K562 (cell line): ENCODE measurements at regions not wholly inside any gene's neighbourhood (a gene's known extent, or its start where the extent isn't known, plus 50 kb on each side); places are given as distances from the start of the nearest gene placed in this dataset.

ENCODE experiments used
- BMI1 ChIP-seq: fragments of 150-350 bp; IDR thresholded peaks from 2 replicates; pipeline ENCODE4 v1.6.1; 2014; ENCODE audit warnings: low read length
- RAD21 ChIP-seq, 2 experiments: fragments of 250-450 bp in 1 of 2; fragments of 450-650 bp in 1 of 2; sonication (Bioruptor Pico) in 1 of 2; formaldehyde crosslinking in 1 of 2; IDR thresholded peaks in 1 of 2; conservative IDR thresholded peaks in 1 of 2; 2 replicates each; pipeline versions ENCODE4 v1.4.0 to v1.8.0; 2020 to 2022; ENCODE audit warnings: mild to moderate bottlenecking in 2 of 2, moderate library complexity in 1 of 2
- ZBED1 ChIP-seq: IDR thresholded peaks from 2 replicates; pipeline ENCODE4 v1.6.1; 2014

DNA sequence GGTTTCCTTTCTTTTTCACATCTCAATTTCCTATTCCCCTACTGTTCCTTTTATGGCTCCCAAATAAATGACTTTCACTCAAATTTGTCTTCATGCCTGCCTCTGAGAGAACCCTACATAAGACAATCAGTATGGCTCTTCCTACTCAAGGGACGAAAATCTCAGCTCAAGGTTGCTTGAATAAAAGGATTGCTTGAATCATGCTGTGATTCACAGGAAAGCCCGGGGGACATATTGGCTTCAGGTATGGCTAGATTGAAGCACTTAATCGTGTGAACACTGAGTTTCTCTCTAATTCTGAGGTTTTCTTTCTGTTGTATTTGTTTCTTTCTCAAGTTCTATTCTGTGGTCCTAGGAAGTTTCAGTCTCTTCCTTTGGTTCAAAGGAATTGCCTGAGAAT, 140.3 kb upstream of the SULF2 start:
- TF ChIP-seq BMI1 (no peak), ZBED1 (no peak), RAD21 (CRISPR knock-in tag; conservative IDR thresholded peaks at IDR 0.05 in 1 of 2, IDR thresholded peaks at IDR 0.05 in 1 of 2) (no peak)
